Breast epithelium (tissue), 3 donors: ENCODE measurements at regions not wholly inside any gene's neighbourhood (a gene's known extent, or its start where the extent isn't known, plus 50 kb on each side); places are given as distances from the start of the nearest gene placed in this dataset.
"Not testable (repeated sequence)": the region's sequence is repeated elsewhere in the genome, so short reads cannot be mapped to it uniquely, and the experiment has no call there.

ENCODE experiments used
- CTCF ChIP-seq, 3 donors: fragments of 450-650 bp; IDR thresholded peaks; one replicate each; pipeline ENCODE4 v1.5.1; 2016 to 2017; ENCODE audit warnings: antibody characterized with exemption in 3 of 3, mild to moderate bottlenecking in 3 of 3, moderate library complexity in 3 of 3
- POLR2AphosphoS5 ChIP-seq, 3 donors: sonication (generic); formaldehyde crosslinking; IDR thresholded peaks; one replicate each; pipeline ENCODE4 v1.6.1; 2017; ENCODE audit warnings: antibody characterized with exemption in 3 of 3

GRCh38 chr12:105602312-105602711 is 271.8 kb downstream of the C12orf75 start:
- TF ChIP-seq CTCF, POLR2AphosphoS5 (IDR thresholded peaks at IDR 0.05): not testable (repeated sequence)
